ENCODE measurements at regions not wholly inside any gene's neighbourhood (a gene's known extent, or its start where the extent isn't known, plus 50 kb on each side); places are given as distances from the start of the nearest gene placed in this dataset.

DNA sequence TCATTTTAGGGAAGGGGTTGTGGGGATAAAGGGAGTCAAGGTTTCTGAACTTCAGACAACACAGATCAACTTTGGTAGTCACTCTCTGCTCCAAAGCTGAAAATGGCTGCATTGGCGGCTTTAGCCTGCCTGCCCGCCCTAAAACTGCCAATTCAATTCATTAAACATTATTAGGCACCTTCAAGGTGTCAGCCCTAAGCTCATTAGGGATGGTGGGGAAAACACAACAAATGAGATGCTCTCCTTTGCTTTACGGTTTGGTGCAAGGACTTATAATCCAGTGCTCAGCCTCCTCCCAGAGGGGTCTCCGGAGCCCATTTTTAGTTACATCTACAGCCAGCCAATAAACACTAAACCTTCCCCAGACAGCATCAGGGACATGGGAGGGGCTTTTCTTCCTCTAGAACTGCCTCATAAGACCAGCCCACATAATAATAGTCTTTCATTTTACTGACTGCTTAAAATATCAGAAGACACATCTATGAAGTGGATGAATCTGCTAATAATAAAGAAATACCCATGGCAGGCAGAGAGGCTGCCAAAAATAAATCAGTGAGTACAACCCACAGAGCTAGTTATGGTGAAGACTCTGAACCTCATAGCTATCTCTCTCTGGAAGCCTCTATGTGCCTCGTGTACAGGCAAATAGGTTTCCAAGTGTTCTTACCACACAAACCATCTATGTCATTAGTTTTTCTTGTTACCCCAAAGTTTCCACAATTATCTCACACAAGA is 102.8 kb upstream of the NCAM1 start:
- DNase-seq (ENCODE audit: low spot score): no peak

DNA sequence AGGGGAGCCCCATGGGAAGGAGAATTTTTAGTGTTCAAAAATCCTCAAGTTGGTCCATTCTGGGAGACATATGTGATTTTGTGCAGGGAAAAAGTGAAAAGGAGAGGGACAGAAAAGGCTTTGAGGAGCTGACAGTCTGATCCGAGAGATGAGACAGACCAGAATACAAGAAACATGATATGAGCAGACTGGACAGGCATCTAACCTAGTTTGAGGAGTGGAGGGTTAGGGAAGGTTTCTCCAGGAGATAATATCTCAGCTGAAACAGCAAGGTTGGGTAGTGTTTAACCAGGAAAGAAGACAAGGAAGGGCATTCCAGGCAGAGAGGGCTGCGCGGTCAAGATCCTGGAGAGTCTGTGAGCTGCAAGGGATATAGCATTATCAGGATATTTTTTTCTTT is 101.4 kb upstream of the NCAM1 start:
- DNase-seq (ENCODE audit: low spot score): no peak

- no peak for DNase-seq (ENCODE audit: low spot score)
These were observed 99.9 kb upstream of the NCAM1 start for GRCh38 chr11:112861356-112861755.

- DNase-seq (ENCODE audit: low spot score): no peak
These were observed 97.9 kb upstream of the NCAM1 start for GRCh38 chr11:112863305-112863704.

DNA sequence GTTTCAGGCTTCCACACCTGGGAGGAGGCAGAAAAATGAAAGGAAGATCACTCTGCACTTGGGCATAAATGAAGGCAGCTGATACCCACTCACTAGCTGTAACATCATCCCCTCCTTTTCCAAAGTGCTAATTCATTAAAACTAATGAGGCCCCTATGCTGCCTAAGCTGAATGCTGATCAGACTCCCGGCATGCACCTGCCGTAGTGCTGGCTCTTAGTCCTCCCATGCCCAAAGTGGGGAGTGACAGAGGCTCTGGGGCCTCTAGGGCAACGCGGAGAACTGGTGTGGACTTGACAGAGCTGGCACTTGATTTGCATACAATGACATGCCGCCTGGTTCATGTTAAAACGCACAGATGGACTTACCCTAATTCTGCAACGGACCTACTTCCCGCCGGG is 96.5 kb upstream of the NCAM1 start:
- no peak for DNase-seq (ENCODE audit: low spot score)

GRCh38 chr11:112871909-112872500 is 89.2 kb upstream of the NCAM1 start:
- DNase-seq (ENCODE audit: low spot score): no peak

GRCh38 chr11:112874980-112875379 is 86.2 kb upstream of the NCAM1 start:
- no peak for DNase-seq (ENCODE audit: low spot score)

DNA sequence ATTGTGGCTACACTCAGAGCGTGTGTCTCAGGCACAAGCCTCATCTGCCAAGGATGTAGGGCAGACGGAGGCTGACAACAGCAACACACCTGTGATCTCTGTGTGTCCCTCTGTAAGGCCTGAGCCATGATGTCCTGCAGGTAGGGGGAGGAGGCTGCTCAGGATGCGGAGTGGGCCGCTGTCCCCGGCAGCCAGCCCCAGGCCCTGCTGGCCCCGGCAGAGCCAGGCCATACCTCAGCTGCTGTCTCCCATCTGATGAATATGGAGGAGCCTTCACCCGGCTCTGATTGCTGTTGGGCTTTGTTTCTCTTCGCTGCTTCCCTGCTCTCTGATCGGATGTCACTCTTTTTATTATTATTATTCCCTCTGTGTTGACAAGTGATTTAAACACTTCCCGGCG is 83.6 kb upstream of the NCAM1 start:
- DNase-seq (ENCODE audit: low spot score): no peak

DNA sequence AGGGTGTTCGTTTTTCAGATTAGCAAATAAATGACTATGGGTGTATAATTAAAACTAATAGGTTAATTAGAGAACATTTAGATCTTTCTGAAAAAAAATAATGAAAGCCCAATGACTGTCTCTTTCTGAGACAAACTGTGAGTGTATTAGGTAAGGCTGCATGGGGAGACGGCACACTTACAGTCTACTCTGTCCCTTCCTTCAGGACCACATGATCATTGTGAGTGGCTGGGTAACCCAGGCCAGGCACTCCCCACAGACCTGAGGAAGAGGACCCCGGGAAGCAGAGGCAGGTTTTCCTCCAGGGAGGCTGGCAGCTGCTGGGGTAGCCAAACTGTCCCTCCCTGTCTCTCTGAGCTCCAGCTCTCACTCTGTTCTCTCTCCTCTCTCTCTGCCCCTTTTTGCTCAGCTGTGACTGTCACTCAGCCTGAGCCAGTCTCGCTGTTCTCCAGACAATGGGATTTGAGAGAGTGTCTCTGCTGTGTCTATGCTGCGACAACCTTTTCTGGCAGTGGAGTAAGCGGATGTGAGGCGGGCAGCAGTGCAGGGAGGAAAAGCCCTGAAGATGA is 83.1 kb upstream of the NCAM1 start:
- no peak for DNase-seq (ENCODE audit: low spot score)

- DNase-seq (ENCODE audit: low spot score): no peak
These were observed 80.7 kb upstream of the NCAM1 start for GRCh38 chr11:112880495-112880894.

DNA sequence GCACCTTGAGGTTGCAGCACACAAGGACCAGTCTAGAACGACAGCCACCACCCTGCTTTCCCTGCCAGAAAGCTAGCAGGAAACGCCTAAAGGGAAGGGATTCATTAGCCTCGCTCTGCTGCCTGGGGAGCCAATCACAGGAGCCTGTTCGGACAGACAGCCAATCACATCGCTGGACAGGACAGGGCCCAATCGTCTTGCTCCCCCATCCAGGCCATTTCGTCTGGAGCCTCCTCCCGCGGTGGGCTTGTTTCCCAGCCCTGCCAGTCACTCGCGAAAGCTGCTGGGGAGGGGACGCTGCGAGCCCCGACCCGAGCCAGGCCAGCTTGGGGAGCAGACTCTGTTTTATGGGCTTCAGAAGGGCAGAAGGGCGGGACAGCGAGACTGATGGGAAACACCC is 79.8 kb upstream of the NCAM1 start:
- peak; percentile 82 for DNase-seq (ENCODE audit: low spot score)

GRCh38 chr11:112882494-112883381 is 78.5 kb upstream of the NCAM1 start:
- no peak for DNase-seq (ENCODE audit: low spot score)

DNA sequence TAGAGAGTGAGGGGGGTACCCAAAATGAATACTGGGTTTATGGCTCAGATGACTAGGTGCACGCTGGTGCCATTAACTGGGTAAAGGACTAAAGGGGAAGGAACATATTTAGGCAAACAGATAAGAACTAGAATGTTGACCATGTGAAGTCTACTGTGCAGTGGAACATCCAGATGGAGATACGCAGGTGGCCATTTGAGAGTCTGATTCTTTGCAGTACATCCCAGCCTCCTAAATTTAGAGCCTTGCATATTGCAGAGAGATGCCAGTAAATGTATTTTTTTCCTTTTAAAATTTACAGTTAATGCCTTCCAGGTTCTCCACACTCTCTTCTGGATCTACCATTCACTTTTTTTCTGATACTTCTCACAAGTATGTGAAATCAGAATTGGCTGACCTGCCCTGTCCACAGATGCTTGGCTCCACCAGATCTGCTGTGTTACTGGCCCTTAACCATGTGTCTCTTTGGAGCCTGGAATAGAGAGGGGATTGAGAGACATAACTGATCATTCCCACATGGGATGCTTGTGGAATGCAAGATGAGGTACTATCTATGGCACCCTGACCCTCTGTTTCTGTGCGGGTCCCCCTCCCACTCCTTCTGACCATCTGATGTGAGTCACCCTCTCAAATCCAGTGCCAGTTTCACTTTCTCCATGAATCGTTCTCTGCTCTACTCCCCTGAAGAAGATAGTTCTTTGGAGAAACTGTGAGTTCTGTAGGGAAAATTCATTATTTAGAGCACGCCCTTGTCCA is 77.0 kb upstream of the NCAM1 start:
- DNase-seq (ENCODE audit: low spot score): no peak

DNA sequence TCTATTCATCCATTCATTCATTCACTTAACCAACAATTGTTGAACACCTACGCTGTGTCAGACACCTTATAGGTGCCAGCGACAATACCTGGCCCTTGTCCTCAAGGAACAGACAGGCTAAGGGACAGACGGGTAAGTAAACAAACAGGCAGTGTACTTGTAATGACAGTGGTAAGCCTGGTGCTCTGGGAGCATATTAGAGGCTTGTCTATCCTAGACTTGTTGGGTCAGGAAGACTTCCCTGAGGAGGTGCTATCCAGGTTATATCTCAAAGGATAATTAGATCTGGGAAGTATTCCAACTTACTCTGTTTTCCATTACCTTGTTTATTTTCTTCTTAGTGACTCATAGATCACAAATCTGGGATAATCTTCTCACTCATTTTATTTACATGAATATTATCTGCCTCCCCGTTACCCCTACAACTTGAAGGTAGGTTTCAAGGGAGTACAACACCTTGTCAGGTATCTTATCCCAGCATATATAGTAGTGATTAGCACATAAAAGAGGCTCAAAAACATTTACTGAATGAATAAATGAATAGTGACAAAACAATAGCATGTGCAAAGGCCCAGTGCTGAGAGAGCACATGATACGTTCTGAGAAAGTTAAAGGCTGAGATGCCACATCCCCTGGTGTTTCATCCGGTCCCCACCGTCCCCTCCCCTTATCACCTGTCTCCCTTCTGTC is 75.3 kb upstream of the NCAM1 start:
- DNase-seq (ENCODE audit: low spot score): no peak

DNA sequence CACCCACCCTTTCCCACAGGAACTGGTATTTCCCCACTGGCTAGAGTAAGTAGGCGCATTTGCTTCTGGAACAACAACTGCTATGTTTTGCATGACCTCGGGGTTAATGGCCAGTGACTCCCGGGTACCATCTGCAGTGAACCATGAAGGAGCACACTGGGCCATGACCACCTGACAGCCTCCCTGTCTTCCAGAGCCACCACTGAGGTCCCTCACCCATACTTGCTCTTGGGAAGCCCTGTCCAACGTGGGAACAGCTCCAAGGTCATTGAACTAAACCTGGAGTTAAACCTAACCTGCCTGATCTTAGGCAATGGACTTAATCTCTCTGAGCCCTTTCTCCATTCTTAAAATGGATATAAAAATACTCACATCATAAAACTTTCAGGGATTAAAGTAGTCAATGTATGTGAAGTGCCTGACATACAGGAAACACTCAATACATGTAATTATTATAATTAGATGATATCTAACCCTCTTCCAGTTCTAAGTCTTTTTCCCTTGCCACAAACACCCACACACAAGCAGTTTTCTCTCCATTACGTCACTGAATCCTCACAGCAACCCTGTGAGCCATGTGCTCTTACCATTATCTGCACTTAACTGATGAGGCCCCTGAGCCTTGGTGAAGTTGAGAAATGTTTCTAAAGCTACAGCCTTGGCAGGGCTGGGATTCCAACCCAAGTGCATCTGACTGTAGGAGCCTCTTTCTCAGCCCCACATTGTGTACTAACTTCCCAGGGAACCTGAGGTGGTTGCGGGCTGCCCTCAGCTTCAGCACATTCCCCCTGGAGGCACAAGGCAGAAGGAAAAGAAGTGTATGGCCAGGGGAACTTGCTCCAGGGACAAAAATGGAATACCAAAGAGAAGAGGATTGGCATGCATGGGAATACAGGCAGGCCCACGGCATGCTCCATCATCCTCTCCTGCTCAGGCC is 74.5 kb upstream of the NCAM1 start:
- DNase-seq (ENCODE audit: low spot score): no peak

GRCh38 chr11:112889446-112889845 is 71.8 kb upstream of the NCAM1 start:
- no peak for DNase-seq (ENCODE audit: low spot score)

GRCh38 chr11:112899235-112900006 is 61.8 kb upstream of the NCAM1 start:
- DNase-seq (ENCODE audit: low spot score): no peak

- no peak for DNase-seq (ENCODE audit: low spot score)
These were observed 59.3 kb upstream of the NCAM1 start for GRCh38 chr11:112901924-112902323.

GRCh38 chr11:112902361-112903011 is 58.7 kb upstream of the NCAM1 start:
- no peak for DNase-seq (ENCODE audit: low spot score)

Data from left forelimb (tissue), 1 donor.